Choroid plexus epithelial cell (primary cell): ENCODE measurements at regions not wholly inside any gene's neighbourhood (a gene's known extent, or its start where the extent isn't known, plus 50 kb on each side); places are given as distances from the start of the nearest gene placed in this dataset.
A peak's percentile ranks its signal among the peaks of the same experiment; 100 is the strongest.

Experiments
- DNase-seq: peaks from one replicate; pipeline ENCODE4 v3.0.0-alpha.2; 2010; ENCODE audit warnings: low read depth
- H3K4me3 ChIP-seq: 2 replicates; pipeline ENCODE4 v1.5.1; 2011; ENCODE audit warnings: low read depth, mild to moderate bottlenecking, control low read depth, low read length, moderate library complexity
- CTCF ChIP-seq: conservative IDR thresholded peaks from 2 replicates; pipeline ENCODE4 v1.5.1; 2011; ENCODE audit warnings: low read depth, mild to moderate bottlenecking, control low read depth, inconsistent platforms, low read length, moderate library complexity

GRCh38 chr4:4680758-4681157, 138.9 kb upstream of the STX18 start:
- no peak for DNase-seq
- no peak overlapping the region for H3K4me3 ChIP-seq
- no peak for TF ChIP-seq CTCF

- no peak for TF ChIP-seq CTCF
- DNase-seq: no peak
- no peak overlapping the region for H3K4me3 ChIP-seq
Observed at GRCh38 chr4:4680243-4680642, 138.4 kb upstream of the STX18 start.

GRCh38 chr4:4677556-4678522, 136.0 kb upstream of the STX18 start:
- peak; percentile 92 for DNase-seq
- H3K4me3 ChIP-seq: peak overlapping the region; percentile 41
- peak; percentile 97 for TF ChIP-seq CTCF

- TF ChIP-seq CTCF: no peak
- no peak for DNase-seq
- no peak overlapping the region for H3K4me3 ChIP-seq
Observed at GRCh38 chr4:4675641-4676040, 133.8 kb upstream of the STX18 start.

- TF ChIP-seq CTCF: no peak
- H3K4me3 ChIP-seq: no peak overlapping the region
Observed at GRCh38 chr4:4675051-4675581, 133.3 kb upstream of the STX18 start.

GRCh38 chr4:4673070-4673469, 131.2 kb upstream of the STX18 start:
- H3K4me3 ChIP-seq: no peak overlapping the region
- DNase-seq: no peak
- no peak for TF ChIP-seq CTCF

More at GRCh38 chr4:4675051-4675581, 133.3 kb upstream of the STX18 start:
- no peak for DNase-seq
